HG03520 (cell line): ENCODE measurements at regions not wholly inside any gene's neighbourhood (a gene's known extent, or its start where the extent isn't known, plus 50 kb on each side); places are given as distances from the start of the nearest gene placed in this dataset.
"Not testable (repeated sequence)": the region's sequence is repeated elsewhere in the genome, so short reads cannot be mapped to it uniquely, and the experiment has no call there.

Experiments
- ATAC-seq: cut with Tn5 transposase; IDR thresholded peaks from one replicate; pipeline ENCODE4 v1.9.1; 2021; ENCODE audit warnings: mild to moderate bottlenecking, moderate library complexity; ENCODE audit not compliant: unreplicated experiment

- ATAC-seq = no peak
Measured at GRCh38 chr2:59850554-59850953, 702.9 kb downstream of the BCL11A start.

DNA sequence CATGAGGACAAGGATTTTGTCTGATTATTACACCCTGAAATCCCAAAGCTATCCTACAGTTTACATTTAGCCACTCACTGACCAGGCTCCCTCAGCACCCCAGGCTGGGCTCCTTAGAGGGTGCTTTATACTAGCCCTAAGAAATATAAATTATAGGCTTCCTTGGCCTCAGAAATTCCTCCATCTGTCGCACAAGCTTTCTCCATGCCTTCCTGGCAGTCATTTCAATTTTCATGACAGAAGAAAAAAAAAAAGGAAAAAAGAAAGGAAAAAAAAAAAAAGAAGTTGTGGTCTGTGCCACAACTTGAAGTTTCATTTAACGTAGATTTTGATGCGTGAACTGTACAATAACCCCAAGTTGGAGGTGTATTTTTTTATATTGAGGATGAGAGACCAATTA, 719.5 kb downstream of the BCL11A start:
- ATAC-seq = no peak

DNA sequence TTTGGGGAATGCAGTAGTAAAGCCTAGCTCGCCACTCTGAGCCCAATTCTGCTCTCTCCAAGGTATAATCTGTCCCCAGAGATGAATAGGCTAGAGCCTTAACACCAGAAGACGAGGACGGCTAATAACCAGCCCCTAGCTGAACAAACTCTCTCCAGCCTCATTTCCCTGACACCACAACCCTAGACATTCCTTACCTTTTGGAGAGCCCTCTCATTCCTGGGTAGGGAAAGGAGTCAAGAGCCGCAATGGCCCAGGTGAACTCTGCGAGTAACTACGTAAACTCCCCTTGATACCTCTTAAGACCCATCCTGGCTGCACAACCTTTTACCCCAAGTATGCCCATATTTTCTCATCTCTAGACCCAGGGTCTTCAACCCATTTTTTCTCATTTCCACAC, 722.9 kb downstream of the BCL11A start:
- no peak for ATAC-seq

DNA sequence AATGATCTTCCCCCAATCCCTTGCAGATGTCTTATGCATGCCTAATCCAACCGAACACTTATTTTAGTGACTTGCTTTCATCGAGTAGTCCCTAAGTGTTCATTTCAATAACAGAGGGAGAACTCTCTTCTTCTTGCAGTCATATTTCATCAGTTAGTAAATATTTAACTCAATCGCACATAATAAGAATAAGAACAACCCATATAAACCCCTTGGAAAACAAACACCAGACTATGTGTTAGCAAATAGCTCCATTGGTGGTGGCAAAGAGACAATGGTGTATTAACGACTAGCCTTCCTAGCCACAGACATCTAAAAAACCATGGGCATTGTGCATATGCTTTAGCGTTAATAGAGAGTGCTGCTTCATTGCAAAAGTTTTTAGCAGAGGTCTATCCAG, 725.8 kb downstream of the BCL11A start:
- ATAC-seq = no peak

DNA sequence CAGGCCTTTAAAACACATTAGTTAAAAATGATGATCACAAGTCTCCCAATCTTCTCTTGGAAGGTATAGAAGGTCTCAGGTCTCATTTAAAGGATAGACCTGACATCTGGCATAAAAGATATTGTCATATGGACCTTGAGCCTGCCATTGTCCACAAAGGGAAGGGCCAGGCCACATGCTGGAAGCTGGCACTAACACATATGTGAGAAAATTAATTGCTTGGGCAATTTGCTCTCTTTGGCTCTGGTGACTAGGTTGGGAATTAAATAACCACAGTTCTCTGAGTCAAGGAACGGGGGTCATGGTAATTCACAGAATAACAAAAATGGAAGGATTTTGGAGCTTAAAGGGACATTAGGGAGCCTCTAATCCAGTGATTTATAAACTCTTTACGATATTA, 727.3 kb downstream of the BCL11A start:
- no peak for ATAC-seq

GRCh38 chr2:59824314-59824713, 729.1 kb downstream of the BCL11A start:
- ATAC-seq = no peak

DNA sequence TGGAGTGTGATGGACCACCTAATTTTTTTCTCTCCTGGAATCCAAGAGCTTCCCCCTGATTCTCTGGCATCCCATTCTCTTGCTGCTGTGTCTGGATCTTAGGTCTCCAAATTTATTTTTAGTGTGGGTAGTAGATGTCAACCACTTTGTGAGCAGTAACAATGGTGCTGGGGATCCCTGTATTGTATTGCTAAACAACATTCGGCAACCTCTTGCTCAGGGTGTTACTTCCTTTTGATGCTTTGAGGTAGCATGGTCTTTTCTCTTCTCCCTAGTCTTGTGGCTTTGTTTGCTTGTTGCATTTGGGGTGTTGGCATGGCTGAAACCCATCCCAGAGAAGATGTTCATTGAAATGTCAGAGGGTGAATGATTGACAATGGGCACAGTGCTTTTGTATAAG, 737.4 kb downstream of the BCL11A start:
- ATAC-seq = no peak

GRCh38 chr2:59810283-59810682, 743.2 kb downstream of the BCL11A start:
- not testable (repeated sequence) for ATAC-seq

GRCh38 chr2:59806486-59806885, 747.0 kb downstream of the BCL11A start:
- no peak for ATAC-seq

- ATAC-seq = no peak
Measured at GRCh38 chr2:59804732-59805131, 748.7 kb downstream of the BCL11A start.

DNA sequence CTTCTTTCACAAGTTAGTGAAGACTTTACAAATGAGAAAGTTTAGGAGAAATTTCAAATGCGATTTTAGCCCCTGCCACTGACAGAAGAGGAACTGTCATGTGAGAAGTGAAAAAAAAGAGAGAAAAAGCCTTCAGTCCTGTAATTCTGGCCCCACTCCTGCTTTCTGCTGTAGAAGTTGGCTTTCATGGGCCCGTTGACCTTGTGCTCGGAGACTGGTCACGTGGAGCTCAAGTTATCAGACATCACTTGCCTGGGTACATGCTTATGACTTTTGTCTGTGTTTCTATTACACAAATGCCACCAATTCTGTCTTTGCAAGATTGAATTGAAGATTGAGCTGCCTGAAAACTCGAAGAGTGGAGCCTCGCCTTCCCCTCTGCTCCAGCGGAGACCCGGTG, 749.9 kb downstream of the BCL11A start:
- ATAC-seq = no peak

DNA sequence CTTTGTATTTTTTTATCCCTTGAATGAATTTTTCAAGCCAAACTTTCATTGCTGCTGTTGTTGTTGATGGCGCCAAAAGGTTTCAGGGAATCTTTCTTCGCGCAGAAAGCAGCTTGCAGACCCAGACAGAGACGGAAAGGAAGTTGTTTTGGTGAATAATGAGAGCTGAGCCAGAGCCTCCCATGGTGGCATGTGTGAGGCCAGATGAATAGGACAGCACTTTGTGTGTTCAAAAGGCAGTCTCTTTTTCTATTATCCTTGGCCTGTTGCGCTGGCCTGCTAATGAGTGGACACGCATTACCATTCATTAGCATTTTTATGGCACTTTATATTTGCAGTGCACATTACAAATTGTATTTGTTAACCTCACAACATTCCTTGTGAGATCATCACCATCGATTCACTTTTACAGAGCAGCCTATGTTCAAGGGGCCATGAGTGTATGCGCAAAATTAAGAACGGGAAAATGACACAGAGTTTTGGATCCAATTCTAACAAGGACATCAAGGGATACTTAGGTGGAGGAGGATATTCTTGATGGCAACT, 754.7 kb downstream of the BCL11A start:
- ATAC-seq = no peak

DNA sequence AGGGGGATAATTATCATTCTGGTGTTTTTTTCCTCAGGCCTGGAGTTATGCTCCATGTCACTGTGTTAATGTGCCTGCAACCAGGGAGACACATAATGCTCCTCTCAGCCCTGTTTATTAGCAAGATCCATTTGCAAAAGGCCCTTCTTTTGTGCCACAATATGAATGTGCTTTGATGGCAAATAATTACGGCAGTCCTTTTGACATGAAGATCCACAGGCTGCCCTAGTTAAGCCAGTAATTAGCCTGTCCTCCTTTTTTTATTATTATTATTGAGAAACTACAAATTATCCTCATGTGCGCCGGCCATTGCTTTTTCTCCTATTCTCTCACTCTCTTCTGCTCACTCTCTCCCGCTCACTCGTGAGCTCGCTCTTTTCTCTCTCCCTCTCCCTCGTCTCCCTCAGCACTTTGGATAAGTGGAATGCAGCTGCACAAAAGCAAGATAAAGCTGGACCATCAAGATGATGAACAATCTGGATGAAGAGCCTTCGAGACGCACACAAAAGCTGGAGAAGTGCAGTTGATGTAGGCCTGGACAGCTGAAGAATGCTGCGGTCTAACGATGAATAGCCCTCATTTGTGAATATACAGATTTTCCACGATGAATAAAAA, 762.3 kb downstream of the BCL11A start:
- no peak for ATAC-seq

DNA sequence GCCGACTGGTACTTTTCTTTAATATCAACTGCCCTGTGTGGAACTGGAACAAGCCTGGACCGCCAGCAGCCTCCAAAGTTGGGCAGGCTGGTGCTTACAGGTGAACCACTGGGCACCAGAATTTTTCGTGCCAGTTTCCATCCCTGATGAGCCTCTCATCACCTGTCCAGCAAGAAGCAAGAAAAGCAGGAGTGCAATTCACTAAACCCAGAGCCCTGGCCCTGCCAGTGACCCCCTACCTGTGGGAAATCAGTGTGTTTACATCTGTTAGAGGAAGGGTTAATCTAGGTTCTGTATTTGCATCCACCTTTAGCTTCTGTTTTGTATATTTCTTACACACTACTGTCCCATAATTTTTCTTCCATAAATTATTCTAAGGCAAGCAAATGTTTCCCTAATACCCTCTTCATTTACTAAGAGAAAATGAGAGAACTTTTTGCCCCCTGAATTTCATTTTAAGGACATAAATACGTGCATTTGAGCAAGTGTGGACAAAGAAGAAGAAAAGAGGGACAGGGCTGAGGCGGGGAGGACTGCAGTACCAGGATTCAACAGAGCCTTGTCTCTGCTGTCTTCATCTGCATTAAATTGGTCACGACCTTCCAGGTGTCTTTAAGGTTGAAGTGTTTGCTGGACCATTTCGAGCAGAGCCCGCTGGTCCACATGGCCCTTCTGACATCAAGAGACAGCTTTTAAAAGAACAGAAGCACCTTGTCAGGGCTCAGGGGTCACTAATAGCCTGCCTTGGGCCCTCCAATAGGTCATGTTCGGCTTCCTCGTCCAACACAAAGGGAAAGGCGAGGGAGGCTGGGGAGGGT, 763.1 kb downstream of the BCL11A start:
- ATAC-seq = no peak

DNA sequence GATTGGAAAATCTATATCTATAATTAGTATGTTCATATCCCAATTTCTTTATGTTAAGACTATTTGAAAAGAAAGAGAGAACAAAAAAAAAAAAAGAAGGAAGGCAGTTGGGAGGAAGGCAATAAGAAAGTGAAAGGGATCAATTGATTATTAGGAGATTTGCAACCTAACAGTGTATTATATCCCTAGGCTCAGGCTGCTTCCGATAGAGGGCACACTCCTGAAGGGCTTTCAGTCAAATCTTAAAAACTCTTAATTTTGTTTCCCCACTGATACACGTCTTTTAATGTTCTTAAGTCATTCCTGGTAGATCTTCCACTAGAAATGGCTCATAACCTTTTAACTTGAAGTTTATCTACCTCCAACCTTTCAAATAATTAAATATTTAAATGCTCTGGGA, 763.9 kb downstream of the BCL11A start:
- no peak for ATAC-seq

DNA sequence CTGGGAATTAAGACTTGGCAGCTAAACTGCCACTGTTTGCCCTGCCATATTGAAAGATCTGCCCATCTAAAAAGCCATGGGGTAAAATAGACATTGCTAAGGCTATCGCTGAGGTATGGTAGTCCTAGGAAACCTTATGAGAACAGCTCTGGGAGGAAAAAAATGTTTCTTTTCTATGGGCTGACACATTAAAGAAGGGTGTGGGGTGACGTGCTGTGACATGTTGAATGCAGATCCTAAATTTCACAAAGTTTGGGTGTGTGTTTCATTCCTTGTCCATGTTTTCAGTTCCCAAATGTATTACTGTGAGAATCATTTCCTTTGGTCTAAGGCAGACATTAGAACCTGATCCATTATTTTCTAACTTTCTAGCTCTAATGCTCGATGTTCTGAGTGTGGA, 766.4 kb downstream of the BCL11A start:
- ATAC-seq = no peak

DNA sequence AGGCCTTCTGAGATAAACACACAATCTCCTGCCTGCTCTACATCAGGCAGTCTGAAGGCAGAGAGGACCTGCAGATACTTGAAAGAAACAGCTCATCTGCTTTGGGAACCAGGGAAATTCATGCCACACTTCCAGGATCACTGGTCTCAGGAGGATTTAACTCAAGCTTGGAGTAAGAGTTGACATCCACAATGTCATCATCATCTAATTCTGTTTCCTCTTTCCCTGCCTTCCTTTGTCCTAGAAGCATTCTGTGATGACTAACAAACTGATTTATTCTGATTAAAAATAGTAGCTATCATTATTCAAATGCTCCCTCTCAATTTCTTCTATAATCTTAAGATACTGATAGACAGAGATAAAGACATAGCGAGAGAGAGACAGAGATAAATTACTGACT, 766.8 kb downstream of the BCL11A start:
- no peak for ATAC-seq

DNA sequence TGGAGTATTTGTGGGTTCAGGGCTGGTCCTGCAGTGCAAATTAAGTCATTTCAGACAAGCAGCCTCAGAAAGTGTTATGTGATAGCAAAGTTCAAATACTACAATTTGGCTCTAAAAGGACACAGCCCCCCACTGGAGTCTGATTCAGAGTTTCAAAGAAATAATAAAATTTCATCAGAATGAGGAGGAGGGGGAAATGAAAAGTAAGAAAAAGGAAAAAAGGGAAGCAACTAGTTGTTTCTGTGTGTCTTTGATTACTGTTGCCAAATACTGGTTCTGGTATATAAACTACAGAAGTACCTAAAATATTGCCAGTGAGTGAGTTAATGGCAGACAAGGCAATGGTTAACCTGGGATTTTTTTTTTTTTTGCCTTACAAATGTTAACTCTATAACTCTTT, 773.9 kb downstream of the BCL11A start:
- no peak for ATAC-seq

DNA sequence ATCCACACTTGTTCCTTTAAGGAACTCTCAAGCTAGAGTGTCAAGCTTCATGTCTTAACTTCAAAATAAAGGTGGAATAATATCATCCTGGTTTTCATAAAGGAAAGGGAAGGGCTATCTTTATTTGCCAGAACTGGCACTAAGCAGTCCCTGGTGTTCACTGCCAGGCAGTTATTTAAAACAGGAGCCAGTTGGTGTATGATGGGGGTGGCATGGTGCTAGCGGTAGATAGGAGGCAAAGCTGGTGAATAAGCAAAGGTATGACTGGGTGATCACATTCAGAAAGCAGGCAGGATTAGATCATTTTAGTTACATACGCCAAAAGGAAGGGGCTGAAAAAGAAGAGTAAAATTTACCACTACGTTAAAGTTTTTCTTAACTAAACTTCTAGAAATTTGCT, 776.3 kb downstream of the BCL11A start:
- no peak for ATAC-seq

GRCh38 chr2:59776726-59777008, 776.8 kb downstream of the BCL11A start:
- no peak for ATAC-seq

- ATAC-seq = no peak
Measured at GRCh38 chr2:59774821-59775433, 778.5 kb downstream of the BCL11A start.

GRCh38 chr2:59770651-59771050, 782.8 kb downstream of the BCL11A start:
- ATAC-seq = no peak
